GM21737 (cell line): ENCODE measurements at regions not wholly inside any gene's neighbourhood (a gene's known extent, or its start where the extent isn't known, plus 50 kb on each side); places are given as distances from the start of the nearest gene placed in this dataset.

Experiments used
- ATAC-seq: cut with Tn5 transposase; IDR thresholded peaks from one replicate; pipeline ENCODE4 v1.9.1; 2021; ENCODE audit warnings: mild to moderate bottlenecking, moderate library complexity; ENCODE audit not compliant: unreplicated experiment

DNA sequence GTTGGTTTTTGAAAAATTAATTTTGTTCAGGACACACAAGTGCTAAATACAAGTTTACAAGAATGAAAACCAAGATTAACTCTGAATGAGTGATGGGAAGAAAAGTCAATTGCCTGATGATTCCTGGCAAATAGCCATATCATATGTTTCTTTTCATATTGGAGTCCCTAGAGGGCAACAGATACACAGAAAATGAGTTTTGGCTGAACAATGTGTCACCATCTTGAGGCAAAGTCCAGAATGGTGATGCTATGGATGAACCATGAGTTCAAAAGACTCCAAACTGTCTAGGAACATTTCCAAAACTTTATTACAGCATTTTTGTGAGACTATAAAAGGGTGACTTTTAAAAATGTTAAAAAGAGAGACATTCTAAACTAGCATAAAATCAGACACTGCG, 382.9 kb downstream of the TMEM161B start:
- no peak for ATAC-seq

DNA sequence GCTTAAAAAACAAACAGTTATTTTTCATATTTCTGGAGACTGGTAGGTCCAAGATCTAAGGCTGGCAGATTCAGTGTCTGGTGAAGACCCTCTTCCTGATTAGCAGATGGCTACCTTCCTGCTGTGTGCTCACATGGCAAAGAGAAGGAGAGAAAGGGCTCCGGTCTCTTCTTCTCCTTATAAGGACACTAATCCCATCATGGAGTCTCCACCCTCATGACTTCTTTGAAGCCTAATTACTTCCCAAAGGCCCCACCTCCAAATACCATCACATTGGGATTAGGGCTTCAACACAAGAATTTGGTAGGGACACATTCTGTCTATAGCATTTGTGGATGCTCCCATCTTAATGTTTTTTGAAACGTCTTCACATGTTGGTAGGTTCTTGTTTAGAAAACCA, 391.1 kb downstream of the TMEM161B start:
- ATAC-seq, result no peak

GRCh38 chr5:87877023-87877422, 391.6 kb downstream of the TMEM161B start:
- no peak for ATAC-seq

GRCh38 chr5:87876616-87877015, 392.0 kb downstream of the TMEM161B start:
- no peak for ATAC-seq

- no peak for ATAC-seq
Measured at GRCh38 chr5:87872986-87873385, 395.7 kb downstream of the TMEM161B start.

DNA sequence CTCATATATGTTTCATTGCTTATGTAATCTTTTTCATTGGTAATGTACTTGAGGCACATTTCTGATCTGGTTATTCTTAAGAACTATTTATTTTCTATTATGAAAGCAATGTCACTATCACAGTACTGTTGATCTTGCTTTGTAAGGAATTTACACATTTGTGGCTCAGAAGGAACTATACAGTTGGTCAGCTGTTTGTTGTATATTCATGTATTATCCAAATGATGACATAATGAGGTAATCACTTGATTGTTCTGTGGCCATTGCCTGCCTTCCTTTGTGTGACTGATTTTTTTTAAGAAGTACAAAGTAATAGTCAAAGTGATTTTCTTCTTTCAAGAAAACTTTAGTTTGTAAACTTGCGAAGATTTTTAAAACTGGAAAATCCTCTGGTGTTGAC, 399.9 kb downstream of the TMEM161B start:
- ATAC-seq, result no peak

GRCh38 chr5:87867281-87867680, 401.4 kb downstream of the TMEM161B start:
- no peak for ATAC-seq

- ATAC-seq, result no peak
Measured at GRCh38 chr5:87853541-87853940, 415.1 kb downstream of the TMEM161B start.

DNA sequence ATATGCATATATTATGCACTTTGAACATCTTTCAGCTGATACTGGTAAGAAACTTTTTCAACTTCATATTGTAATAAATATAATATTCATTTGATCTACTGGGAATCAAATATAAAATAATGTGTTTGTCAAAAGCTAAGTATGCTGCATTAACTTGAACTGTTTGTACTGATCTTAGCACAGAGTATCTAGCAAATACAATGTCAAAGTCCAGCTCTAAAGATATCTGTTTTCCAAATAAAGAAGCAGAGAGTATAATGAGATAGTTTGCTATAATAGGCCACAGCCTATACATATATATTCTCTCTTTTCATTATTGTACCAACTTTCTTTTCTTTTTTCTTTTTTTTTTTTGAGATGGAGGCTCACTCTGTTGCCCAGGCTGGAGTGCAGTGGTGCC, 417.0 kb downstream of the TMEM161B start:
- ATAC-seq, result no peak

DNA sequence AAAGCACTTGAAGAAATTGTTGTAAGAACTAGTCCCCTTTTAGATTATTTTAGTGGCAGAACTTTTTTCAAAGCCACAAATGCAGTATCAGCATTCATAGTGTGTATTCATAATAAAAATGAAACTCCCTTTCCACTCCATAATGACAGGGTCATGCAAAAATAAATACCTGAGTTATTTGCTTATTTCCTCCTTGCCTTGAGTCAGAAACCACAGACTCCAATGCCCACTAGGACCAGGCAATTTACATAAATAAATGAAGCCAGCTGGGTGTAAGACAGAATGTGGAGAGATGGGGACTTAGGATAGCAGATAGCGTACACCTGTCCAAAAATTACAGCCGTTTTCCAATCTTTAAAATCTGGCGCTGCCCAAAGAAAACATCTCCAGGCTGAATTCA, 417.8 kb downstream of the TMEM161B start:
- ATAC-seq, result no peak

DNA sequence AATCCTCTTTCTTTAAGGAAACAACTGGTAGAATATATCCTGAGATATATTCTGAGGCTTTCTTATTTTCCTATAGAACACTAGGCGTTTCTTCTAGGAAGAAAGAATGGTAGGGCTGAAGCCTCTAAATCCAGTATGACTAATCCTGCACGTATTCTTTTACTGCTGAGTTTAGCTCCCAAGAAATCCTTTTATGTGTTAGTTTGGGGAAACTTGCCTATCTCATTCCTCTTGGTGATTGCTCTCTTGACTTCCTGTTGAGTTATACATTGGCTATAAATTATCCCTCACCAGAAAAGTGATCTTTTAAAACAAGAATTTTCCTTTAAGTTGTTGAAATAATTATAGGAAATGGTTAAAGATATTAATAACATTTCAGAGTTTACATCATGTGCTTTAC, 422.9 kb downstream of the TMEM161B start:
- no peak for ATAC-seq

- no peak for ATAC-seq
Measured at GRCh38 chr5:87844866-87845265, 423.8 kb downstream of the TMEM161B start.

DNA sequence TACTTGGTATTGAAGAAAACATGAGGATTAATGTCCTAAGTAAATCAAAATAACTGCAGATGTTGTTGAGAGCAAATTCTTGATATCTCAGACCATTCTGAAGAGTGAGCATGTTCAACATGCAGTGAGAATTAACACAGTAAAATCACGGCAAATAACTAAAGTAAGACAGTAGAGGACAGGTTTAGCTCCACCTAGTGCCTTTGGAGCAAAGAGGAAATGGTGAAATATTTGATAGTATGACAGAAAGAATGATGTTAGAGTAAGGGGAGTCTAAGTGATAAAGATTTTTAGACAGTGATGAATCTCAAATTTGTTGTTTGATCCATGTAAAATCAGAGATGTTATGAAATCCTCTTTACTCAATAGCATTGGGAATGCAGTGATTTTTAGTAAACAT, 424.2 kb downstream of the TMEM161B start:
- ATAC-seq, result no peak

- ATAC-seq, result no peak
Measured at GRCh38 chr5:87836696-87837095, 424.0 kb upstream of the CCNH start.

DNA sequence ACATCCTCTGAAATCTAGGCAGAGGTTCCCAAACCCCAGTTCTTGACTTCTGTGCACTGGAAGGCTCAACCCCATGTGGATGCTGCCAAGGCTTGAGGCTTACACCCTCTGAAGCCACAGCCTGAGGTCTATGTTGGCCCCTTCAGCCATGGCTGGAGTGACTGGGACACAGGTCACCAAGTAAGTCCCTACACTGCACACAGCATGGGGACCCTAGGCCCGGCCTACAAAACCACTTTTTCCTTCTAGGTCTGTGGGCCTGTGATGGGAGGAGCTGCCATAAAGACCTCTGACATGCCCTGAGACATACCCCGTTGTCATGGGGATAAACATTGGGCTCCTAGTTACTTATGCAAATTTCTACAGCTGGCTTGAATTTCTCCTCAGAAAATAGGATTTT, 418.8 kb upstream of the CCNH start:
- ATAC-seq, result no peak

DNA sequence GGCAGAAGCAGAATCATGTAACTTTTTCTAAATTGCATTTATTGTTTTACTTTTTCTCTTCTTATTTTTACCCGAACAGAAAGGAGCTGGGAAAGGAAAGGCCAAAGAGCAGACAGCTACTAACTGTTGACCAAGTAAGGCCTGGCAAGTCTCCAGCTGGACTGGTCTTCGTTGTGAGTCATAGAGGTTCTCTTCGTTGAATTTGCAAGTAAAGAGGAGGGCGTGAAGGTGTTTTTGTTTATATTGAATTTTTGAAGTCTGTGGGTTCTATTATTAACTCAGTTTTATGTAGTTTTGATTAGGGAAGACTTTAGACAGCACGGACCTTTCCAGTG, 416.5 kb upstream of the CCNH start:
- no peak for ATAC-seq

- ATAC-seq, result no peak
Measured at GRCh38 chr5:87828545-87829216, 416.0 kb upstream of the CCNH start.

DNA sequence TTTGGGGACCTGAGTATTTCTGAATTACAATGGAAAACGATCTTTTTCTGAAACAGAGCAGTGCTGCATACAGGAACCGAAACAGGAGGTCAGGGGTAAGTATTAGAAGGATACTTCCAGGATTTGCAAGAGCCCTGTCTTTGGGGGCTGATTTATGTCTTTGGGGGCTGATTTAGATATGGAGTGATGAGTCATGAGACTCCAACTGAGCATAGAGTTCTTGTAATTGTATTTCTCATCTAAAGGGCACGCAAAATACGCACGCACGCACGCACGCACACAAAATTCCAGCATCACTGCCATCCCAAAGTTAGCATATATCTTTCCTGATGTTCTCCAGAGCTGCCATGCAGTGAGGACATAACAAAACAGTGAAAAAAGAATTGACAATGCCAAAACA, 414.8 kb upstream of the CCNH start:
- ATAC-seq, result no peak

- ATAC-seq, result no peak
Measured at GRCh38 chr5:87826507-87826906, 413.8 kb upstream of the CCNH start.

- ATAC-seq, result no peak
Measured at GRCh38 chr5:87825583-87825982, 412.9 kb upstream of the CCNH start.

DNA sequence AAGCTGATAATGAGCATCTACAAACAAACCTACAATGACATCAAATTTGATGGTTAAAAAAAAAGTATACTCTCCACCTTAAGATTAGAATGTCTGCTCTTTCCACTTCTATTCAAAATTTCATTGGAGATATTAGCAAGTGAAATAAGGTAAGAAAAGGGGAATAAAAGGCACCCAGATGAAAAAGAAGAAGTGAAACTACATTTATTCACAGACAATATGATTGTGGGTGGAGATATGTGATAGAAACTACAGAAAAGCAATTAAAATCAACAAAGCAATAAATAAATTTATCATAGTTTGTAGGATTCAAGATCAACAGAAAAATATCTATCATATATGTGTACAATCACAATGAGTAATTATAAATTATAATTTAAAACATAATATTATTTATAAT, 395.1 kb upstream of the CCNH start:
- ATAC-seq, result no peak

DNA sequence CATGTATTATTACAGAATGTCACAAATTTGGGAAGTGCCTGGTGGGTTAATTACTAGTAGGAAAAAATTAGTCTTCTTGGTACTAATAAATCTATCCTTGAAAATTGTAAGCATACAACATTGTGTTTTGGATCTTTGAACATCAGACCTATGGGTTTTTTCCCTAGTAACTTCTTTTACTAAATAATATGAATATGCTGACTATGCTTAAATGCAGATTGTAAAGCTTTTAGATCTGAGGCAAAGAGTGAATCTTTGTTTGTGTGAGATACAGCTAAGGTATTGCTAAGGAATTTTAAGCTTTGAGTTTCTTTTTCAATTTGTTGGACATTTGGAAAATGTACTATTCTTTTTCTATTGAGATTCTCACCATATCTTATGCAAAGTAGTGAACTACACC, 390.6 kb upstream of the CCNH start:
- ATAC-seq, result no peak

GRCh38 chr5:87791869-87792268, 379.1 kb upstream of the CCNH start:
- no peak for ATAC-seq

GRCh38 chr5:87788416-87788815, 375.7 kb upstream of the CCNH start:
- no peak for ATAC-seq
